HG03432 (cell line): ENCODE measurements at regions not wholly inside any gene's neighbourhood (a gene's known extent, or its start where the extent isn't known, plus 50 kb on each side); places are given as distances from the start of the nearest gene placed in this dataset.
"Not testable (repeated sequence)": the region's sequence is repeated elsewhere in the genome, so short reads cannot be mapped to it uniquely, and the experiment has no call there.

Experiments used
- ATAC-seq: cut with Tn5 transposase; IDR thresholded peaks from one replicate; pipeline ENCODE4 v1.9.1; 2021; ENCODE audit warnings: mild to moderate bottlenecking, moderate library complexity; ENCODE audit not compliant: unreplicated experiment

DNA sequence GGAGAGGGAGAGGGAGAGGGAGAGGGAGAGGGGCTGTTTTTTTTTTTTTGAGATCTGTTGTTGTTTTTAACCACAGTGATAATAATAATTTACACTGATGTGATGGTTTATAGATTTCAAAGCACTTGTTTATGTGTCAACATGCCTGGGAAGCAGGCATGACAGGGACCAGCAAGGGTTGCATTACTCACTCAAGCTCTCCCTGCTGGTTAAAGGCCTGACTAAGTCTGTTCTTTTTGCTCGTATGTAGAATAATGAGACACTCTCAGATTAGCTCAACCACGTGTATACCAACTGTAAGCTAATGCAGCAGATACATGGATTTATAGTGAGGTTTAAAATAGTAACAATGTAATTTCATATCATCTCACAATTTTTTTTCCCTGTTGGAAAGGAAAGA is 134.6 kb upstream of the BOD1L1 start:
- no peak for ATAC-seq

GRCh38 chr4:13763707-13764106 is 136.2 kb upstream of the BOD1L1 start:
- ATAC-seq, result no peak

- ATAC-seq, result no peak
These were observed 138.0 kb upstream of the BOD1L1 start for GRCh38 chr4:13765539-13765938.

GRCh38 chr4:13766761-13767540 is 139.4 kb upstream of the BOD1L1 start:
- no peak for ATAC-seq

GRCh38 chr4:13777341-13777740 is 149.8 kb upstream of the BOD1L1 start:
- ATAC-seq, result no peak

- ATAC-seq, result no peak
These were observed 150.8 kb upstream of the BOD1L1 start for GRCh38 chr4:13778367-13778766.

DNA sequence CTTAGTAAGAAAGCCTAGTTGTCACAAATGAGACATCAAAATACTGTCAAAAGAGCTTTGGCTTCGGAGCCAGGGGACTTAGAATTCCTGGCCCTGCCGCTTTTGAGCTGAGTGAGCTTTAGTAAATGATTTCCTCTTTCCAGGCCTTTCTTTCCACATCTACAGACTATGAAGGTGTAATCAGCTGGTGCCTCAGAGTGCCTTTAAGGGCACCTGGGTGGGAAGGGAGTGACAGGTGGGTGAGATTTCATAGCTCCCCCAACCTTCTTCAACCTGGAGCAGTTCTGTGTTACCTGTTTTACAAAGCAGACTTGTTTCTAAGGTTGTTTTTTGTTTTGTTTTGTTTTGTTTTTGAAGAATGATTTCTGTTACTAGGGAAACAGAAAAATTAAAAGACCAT is 154.7 kb upstream of the BOD1L1 start:
- no peak for ATAC-seq

- ATAC-seq, result peak; percentile 90
These were observed 156.4 kb upstream of the BOD1L1 start for GRCh38 chr4:13783800-13784411.

DNA sequence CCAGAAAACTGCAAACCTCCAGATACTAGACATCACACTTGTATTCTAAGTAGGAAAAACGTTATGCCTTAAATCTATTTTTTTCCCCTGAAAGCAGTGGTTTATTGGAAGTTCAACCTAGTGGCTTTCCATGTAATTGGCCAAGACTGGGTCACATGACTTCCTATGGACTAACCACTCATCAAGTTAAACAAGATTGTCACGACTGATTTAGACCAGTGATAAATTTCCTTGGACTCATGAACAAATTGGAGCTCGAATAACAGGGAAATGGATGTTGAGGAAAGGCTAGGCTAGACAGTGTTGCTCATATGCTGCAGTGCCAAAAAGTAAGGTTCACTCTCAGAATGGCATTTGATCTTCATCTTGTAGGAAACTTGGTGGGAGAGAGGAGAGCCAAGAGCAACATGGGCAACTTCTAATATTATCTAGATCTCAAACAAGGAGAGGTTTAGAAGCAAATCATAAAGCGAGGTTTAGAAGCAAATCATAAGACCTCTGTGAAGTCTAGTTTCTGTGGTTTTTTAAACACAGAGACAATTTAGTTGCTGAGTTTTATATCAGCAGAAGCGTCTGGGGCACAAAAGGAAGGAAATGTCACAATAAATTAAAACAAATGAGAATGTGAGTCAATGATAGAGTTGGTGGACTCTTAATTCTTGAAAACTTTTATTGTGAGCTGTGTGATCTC is 165.6 kb upstream of the BOD1L1 start:
- no peak for ATAC-seq

DNA sequence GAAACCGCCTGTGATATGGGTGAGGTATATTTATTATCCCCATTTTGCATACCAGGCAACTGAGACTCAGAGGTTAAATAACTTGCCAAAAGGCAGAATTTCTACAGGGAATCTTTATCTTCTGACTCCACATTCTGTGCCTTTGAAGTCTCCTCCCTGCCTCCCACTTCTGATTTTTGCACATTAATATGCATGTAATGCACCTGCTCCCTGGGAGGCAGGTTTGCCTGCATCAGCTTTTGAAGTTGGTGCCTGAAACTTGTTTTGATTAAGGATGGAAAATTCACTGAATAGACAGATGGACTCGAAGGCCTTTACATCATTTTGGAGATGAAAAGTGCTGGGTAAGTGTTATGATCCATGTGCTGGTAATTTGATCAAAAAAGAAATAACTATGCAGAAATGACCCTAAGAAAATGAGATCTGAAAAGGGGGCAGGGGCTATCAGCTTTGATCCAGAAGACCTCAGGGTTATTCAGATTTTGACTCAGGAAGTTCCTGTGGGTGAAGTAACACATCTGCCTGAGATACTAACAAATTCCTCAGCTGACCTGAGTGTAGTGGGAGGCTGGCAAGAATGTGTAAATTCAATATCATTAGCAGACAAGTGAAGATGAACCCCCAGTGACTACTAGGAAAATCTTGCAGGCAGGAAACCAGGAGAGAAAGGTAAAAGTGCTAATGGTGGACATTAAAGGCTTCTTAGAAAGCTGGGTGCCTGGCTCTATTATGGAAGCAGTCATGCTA is 167.5 kb upstream of the BOD1L1 start:
- ATAC-seq, result no peak

DNA sequence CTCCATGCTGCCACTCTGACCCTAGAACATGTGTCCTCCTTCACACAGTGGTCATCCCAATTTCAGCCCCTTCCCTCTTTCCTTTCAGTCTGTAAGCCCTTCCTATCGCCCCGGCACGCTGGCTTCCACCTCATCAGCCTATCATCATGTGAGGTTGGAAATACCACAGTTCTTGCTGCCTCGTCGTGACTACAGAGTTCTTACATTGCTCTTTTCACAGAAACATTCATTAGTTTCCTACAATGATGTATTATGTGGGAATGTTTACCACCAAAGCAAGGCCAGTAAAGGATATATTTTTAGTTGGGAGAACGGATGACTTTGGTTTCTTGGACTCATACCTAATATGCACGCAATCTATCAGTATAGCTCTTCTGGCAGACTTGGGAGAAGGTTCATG is 169.5 kb upstream of the BOD1L1 start:
- no peak for ATAC-seq

GRCh38 chr4:13815231-13815630 is 187.7 kb upstream of the BOD1L1 start:
- no peak for ATAC-seq

DNA sequence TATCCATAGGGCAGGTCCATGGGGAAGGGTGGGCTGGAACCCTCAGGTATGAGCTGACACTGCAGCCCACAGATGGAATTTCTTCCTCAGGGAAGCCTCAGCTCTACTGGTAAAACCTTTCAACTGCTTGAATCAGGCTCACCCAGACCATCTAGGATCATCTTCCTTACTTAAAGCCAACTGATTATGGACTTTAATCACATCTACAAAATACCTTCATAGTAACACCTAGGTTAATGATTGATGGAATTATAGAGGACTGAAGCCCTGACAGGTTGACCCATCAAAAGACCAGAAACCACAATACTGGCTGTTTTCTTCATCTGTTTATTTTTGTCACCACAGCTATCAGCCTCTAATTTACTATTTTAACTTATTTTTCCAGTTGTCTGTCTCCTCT is 188.9 kb upstream of the BOD1L1 start:
- no peak for ATAC-seq

GRCh38 chr4:13821522-13821921 is 194.0 kb upstream of the BOD1L1 start:
- ATAC-seq, result no peak

GRCh38 chr4:13825822-13826221 is 198.3 kb upstream of the BOD1L1 start:
- not testable (repeated sequence) for ATAC-seq

DNA sequence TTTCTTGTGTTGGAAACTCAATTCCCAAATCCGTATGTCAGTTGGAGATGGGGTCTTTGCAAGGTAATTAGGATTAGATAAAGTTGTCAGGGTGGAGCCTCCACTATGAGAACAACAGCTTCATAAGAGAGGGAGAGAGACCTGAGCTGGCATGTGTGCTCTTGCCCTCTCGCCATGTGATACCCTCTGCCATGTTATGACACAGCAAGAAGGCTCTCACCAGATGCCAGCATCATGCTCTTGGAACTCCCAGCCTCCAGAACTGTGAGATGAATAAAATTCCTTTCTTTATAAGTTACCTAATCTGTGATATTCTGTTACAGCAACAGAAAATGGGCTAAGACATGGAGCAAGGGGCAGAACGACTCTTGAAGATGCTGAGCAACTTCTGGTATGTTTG is 201.9 kb upstream of the BOD1L1 start:
- no peak for ATAC-seq

DNA sequence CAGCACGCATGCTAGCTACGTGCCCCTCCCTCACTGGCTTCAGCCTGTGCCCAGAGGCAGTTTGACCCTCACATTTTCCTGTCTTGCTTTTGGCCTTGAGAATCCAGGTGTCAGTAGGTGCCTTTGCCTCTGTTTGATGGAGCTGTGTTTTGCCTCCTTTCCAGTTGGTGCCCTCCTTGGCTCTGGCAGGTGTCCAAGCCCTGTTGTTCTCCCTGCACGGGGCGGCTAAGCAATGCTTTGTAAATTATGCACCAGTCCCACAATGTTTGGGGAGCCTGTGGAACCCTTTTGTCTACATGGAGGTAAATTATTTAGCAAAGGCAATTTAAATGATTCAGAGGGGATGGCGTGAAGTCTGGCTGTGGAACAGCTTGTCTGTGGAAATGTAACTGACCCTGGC is 202.9 kb upstream of the BOD1L1 start:
- no peak for ATAC-seq

DNA sequence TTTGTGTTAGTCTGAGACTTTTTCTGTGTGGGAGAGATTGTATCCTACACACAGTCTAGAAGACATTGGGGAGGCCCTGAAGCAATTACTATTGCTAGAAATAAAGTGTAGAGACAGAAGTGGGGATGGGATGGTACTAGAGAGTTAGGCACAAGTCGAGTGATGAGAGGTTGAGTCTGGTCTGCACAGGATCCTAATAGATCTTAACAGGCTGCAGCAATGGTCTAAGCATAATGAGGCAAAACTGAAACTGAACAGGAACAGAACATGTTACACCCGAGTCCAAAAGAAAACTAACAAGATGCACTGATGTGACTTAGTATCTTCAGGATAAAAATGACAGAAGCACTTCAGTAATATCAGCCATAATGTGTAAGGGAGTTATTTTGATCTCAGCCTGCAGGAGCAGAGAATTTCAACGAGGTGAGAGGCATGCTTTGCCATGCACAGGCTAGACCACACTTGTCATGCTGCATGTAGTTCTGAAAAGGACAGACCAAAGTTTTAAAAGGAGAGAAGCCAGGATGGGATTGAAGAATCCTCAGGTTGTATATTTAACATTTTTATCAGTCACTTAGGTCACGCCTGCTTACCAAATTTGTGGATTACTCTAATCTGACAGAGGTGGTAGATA is 205.8 kb upstream of the BOD1L1 start:
- no peak for ATAC-seq

DNA sequence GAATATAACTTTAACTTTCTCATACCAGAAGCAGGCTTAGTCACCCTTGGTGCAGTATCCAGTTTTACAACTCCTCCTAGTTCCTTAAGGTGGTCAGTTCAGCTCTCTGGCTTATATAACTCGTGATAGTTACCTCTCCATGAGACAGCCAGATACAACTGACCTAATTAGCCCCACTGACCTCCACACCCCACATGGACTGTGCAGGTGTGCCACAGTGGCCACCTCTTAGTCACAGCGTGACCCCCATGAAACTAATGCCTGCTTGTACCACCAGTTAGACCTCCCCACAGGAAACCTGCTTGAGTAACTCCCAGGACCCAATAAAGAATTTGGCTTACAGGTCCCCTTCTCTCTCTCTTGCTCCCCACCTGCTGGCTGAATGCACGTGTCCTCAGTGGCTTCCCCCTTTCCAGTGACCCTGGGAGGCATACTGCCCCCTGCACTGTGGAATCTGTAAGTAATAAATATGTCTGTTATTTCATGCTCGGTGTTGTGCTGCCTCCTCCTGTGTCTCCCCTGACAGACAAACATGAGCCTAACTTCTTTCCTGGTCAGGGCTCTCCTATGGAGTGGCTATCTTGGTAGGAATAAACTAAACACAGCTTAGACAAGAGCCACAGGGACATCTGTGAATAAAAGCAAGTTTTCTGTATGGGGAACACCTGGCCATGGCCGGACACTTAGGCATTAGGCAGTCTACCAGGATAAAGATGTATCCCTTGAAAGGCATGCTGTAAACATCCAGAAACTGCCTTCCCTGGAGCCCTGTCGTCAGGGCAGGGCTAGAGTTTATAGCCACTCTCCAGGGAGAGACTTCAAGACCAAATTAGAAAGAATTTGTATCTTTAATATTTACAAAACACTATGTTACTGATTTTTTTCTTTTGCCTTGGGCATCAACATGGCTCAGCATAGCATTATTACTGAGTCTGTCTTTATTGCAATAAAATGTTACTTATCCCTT is 209.7 kb upstream of the BOD1L1 start:
- ATAC-seq, result no peak
